ENCODE measurements at regions not wholly inside any gene's neighbourhood (a gene's known extent, or its start where the extent isn't known, plus 50 kb on each side); places are given as distances from the start of the nearest gene placed in this dataset.

DNA sequence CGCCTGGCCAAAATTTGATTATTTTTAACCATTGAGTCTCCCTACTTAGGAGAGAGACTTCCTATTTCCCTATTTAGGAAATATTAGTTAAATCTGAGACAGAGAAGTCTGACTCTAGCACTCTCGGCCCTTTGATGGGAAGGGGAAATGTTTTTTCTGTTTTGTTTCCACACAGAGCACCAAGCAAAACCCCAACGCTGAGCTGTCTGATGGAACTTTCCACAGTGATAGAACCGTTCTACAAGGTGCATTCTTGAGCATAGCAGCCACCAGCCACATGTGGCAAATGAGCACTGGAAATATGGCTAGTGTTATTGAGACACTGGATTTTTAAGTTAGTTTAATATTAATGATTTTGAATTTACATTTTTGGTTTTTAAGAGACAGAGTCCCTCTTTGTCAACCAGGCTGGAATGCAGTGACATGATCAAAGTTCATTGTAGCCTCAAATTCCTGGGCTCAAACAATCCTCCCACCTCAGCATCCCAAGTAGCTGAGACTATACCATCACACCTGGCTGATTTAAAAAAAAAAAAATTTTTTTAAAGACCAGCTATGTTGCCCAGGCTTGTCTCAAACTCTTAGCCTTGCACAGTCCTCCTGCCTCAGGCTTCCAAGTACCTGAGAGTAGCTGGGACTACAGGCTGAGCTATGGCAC lies 77.3 kb upstream of the GALNT2 start:
- no peaks in the 10 kb centered on the region for H3K9me3 ChIP-seq (ENCODE audit: low read depth)
- H3K9ac ChIP-seq: no peak overlapping the region
- no peak for DNase-seq
- no peak for TF ChIP-seq EZH2 (IDR thresholded peaks at IDR 0.05; ENCODE audit: insufficient read depth, poor library complexity, severe bottlenecking)
- no peak for TF ChIP-seq EZH2phosphoT487 (IDR thresholded peaks at IDR 0.05; ENCODE audit: insufficient read depth, low read depth)
- no peak overlapping the region for H3K4me2 ChIP-seq (ENCODE audit: unreplicated experiment)
- H3K79me2 ChIP-seq (ENCODE audit: insufficient read depth): no peaks in the 10 kb centered on the region
- H3K4me1 ChIP-seq (ENCODE audit: insufficient read depth): no peaks in the 10 kb centered on the region
- peaks cover 62% of the 10 kb centered on the region for H3K27me3 ChIP-seq (replicated peaks; ENCODE audit: insufficient read depth)
- no peaks in the 10 kb centered on the region for H3K9me2 ChIP-seq (ENCODE audit: insufficient read depth)
- 58 to 61% methylated on average over 4 of the region's 4 CpGs for WGBS, 2 experiments (ENCODE audit: low coverage in 1 of 2, low lambda C conversion rate in 2 of 2, missing lambda C conversion rate in 2 of 2)
- in situ Hi-C loops (cut with MboI): no loop called here
- no peaks in the 10 kb centered on the region for H3F3A ChIP-seq (ENCODE audit: insufficient read depth)
- H3K27ac ChIP-seq: no peak overlapping the region
- H3K4me3 ChIP-seq: no peak overlapping the region
- no peaks in the 10 kb centered on the region for H3K36me3 ChIP-seq (ENCODE audit: low read depth)
- no peak overlapping the region for H2AFZ ChIP-seq
- H4K20me1 ChIP-seq (ENCODE audit: insufficient read depth): no peaks in the 10 kb centered on the region

GRCh38 chr1:229990326-229990725 lies 76.7 kb upstream of the GALNT2 start:
- Histone ChIP-seq H3K79me2 (ENCODE audit: insufficient read depth) (no peaks in the 10 kb centered on the region), H3K4me1 (ENCODE audit: insufficient read depth) (no peaks in the 10 kb centered on the region), H3K9ac (no peak overlapping the region), H3K36me3 (ENCODE audit: low read depth) (no peaks in the 10 kb centered on the region), H3K9me2 (ENCODE audit: insufficient read depth) (no peaks in the 10 kb centered on the region), H2AFZ (no peak overlapping the region), H3F3A (ENCODE audit: insufficient read depth) (no peaks in the 10 kb centered on the region), H3K4me3 (no peak overlapping the region), H3K9me3 (ENCODE audit: low read depth) (no peaks in the 10 kb centered on the region), H3K4me2 (ENCODE audit: unreplicated experiment) (no peak overlapping the region), H3K27me3 (replicated peaks; ENCODE audit: insufficient read depth) (peaks cover 62% of the 10 kb centered on the region), H3K27ac (no peak overlapping the region), H4K20me1 (ENCODE audit: insufficient read depth) (no peaks in the 10 kb centered on the region)
- no peak for DNase-seq
- no peak for TF ChIP-seq EZH2 (IDR thresholded peaks at IDR 0.05; ENCODE audit: insufficient read depth, poor library complexity, severe bottlenecking)
- TF ChIP-seq EZH2phosphoT487 (IDR thresholded peaks at IDR 0.05; ENCODE audit: insufficient read depth, low read depth): no peak
- 57 to 58% methylated on average over 8 of the region's 8 CpGs for WGBS, 2 experiments (ENCODE audit: low coverage in 1 of 2, low lambda C conversion rate in 2 of 2, missing lambda C conversion rate in 2 of 2)
- in situ Hi-C loops (cut with MboI): no loop called here

GRCh38 chr1:229991104-229991513 lies 75.9 kb upstream of the GALNT2 start:
- H3K27ac ChIP-seq: no peak overlapping the region
- no peak overlapping the region for H3K4me2 ChIP-seq (ENCODE audit: unreplicated experiment)
- H3K4me1 ChIP-seq (ENCODE audit: insufficient read depth): no peaks in the 10 kb centered on the region
- no peaks in the 10 kb centered on the region for H4K20me1 ChIP-seq (ENCODE audit: insufficient read depth)
- TF ChIP-seq EZH2phosphoT487 (IDR thresholded peaks at IDR 0.05; ENCODE audit: insufficient read depth, low read depth) (no peak), EZH2 (IDR thresholded peaks at IDR 0.05; ENCODE audit: insufficient read depth, poor library complexity, severe bottlenecking) (no peak)
- no peak overlapping the region for H2AFZ ChIP-seq
- peaks cover 54% of the 10 kb centered on the region for H3K27me3 ChIP-seq (replicated peaks; ENCODE audit: insufficient read depth)
- H3K9me3 ChIP-seq (ENCODE audit: low read depth): no peaks in the 10 kb centered on the region
- H3K9ac ChIP-seq: no peak overlapping the region
- H3K4me3 ChIP-seq: no peak overlapping the region
- no peaks in the 10 kb centered on the region for H3K9me2 ChIP-seq (ENCODE audit: insufficient read depth)
- in situ Hi-C loops (cut with MboI): no loop called here
- H3K36me3 ChIP-seq (ENCODE audit: low read depth): no peaks in the 10 kb centered on the region
- H3K79me2 ChIP-seq (ENCODE audit: insufficient read depth): no peaks in the 10 kb centered on the region
- DNase-seq: no peak
- H3F3A ChIP-seq (ENCODE audit: insufficient read depth): no peaks in the 10 kb centered on the region
- WGBS, 2 experiments (ENCODE audit: low coverage in 1 of 2, low lambda C conversion rate in 2 of 2, missing lambda C conversion rate in 2 of 2): 35 to 37% methylated on average over 8 of the region's 8 CpGs

GRCh38 chr1:229991724-229992333 lies 75.2 kb upstream of the GALNT2 start:
- Histone ChIP-seq H3K4me3 (no peak overlapping the region), H3F3A (ENCODE audit: insufficient read depth) (no peaks in the 10 kb centered on the region), H3K36me3 (ENCODE audit: low read depth) (no peaks in the 10 kb centered on the region), H2AFZ (no peak overlapping the region), H3K4me1 (ENCODE audit: insufficient read depth) (no peaks in the 10 kb centered on the region), H3K27me3 (replicated peaks; ENCODE audit: insufficient read depth) (peaks cover 47% of the 10 kb centered on the region), H3K9me2 (ENCODE audit: insufficient read depth) (no peaks in the 10 kb centered on the region), H4K20me1 (ENCODE audit: insufficient read depth) (no peaks in the 10 kb centered on the region), H3K79me2 (ENCODE audit: insufficient read depth) (no peaks in the 10 kb centered on the region), H3K9ac (no peak overlapping the region), H3K9me3 (ENCODE audit: low read depth) (no peaks in the 10 kb centered on the region), H3K4me2 (ENCODE audit: unreplicated experiment) (no peak overlapping the region), H3K27ac (no peak overlapping the region)
- no peak for DNase-seq
- in situ Hi-C loops (cut with MboI): no loop called here
- TF ChIP-seq EZH2phosphoT487 (IDR thresholded peaks at IDR 0.05; ENCODE audit: insufficient read depth, low read depth) (no peak), EZH2 (IDR thresholded peaks at IDR 0.05; ENCODE audit: insufficient read depth, poor library complexity, severe bottlenecking) (no peak)
- 56 to 57% methylated on average over 6 of the region's 6 CpGs for WGBS, 2 experiments (ENCODE audit: low coverage in 1 of 2, low lambda C conversion rate in 2 of 2, missing lambda C conversion rate in 2 of 2)

All from GM23248 (cell line).